ENCODE measurements at regions not wholly inside any gene's neighbourhood (a gene's known extent, or its start where the extent isn't known, plus 50 kb on each side); places are given as distances from the start of the nearest gene placed in this dataset.
A peak's percentile ranks its signal among the peaks of the same experiment; 100 is the strongest.

DNA sequence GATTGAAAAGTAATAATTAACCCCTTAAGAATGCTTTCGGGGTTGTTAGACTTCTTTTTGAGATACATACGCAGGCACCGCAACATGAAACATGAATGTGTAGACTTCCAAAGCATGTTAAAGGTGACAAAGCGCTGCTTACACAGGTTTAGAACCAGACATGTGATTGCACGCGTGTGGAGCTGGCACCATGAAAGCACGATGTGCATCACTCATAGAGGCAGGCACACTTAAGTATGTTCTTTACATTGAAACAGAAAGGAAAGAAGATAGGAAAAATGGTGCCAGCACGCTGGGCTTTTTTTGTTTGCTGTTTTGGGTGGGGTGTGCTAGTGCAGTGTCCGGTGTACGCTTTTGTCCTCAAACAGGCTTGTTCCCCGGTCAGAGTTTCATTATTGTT, 83.6 kb upstream of the PPARA start:
- peak; percentile 59 for DNase-seq (ENCODE audit: low read depth)

DNA sequence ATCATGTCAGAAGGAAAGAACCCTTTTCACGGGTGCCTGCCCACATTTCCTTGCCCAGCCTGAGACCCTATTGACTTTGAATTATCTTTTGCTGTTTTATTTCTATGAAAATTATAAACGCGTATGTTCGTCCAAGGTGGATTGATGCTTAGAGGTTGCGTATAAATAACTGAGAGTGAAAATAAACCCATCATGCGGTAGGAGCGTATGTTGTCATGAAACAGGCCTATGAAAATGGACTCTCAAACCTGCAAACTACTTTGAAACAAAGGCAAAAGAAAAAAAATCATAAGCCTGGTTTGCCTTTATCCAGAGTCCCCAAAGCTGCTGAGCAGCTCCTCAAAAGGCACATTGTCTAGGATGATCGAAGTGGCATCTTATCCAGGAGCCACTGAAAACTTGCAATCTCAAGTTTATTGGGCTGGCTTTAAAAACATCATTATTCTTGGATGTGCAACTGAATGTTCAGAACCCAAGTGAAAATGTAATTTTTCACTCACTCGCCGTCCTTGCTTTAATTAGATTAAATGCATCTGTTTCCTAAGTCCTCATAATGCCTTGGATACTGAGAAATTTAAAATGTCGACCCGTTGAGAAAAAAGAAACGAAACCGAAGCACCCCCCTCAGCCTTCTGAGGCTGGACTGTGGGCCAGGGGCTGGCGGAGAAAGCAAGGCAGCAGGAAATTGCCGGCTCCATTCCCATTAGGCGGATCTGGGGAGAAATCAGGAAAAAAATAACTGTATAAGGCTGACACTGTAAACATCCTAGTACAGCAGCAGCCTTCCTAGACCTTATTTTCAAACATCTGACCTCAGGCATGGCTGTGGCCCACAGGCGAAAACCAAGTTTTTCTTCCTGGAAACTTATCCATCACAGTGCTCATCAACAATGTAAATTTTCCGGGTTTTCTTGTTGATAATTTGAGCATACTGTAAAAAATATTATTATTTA, 82.9 kb upstream of the PPARA start:
- peak; percentile 36 for DNase-seq (ENCODE audit: low read depth)

DNA sequence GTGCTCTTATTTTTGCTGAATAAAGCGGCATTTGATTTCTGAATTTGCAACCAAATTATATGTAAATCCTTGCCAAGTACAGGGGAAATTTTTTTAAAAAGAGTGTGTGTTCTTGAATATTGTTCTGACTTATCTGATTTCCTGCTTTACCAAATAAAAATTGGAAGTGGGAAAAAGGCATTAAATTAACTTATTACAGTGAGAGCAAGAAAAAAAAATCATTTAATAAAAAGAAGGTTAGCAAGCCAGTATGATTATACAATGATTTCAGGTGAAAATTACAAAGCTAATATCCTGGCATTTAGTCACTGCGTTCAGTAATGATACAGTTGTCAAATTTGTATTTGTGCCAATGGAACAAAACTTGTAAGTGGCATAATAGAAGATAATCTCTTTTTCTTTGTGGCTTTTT, 82.1 kb upstream of the PPARA start:
- peak; percentile 29 for DNase-seq (ENCODE audit: low read depth)

DNA sequence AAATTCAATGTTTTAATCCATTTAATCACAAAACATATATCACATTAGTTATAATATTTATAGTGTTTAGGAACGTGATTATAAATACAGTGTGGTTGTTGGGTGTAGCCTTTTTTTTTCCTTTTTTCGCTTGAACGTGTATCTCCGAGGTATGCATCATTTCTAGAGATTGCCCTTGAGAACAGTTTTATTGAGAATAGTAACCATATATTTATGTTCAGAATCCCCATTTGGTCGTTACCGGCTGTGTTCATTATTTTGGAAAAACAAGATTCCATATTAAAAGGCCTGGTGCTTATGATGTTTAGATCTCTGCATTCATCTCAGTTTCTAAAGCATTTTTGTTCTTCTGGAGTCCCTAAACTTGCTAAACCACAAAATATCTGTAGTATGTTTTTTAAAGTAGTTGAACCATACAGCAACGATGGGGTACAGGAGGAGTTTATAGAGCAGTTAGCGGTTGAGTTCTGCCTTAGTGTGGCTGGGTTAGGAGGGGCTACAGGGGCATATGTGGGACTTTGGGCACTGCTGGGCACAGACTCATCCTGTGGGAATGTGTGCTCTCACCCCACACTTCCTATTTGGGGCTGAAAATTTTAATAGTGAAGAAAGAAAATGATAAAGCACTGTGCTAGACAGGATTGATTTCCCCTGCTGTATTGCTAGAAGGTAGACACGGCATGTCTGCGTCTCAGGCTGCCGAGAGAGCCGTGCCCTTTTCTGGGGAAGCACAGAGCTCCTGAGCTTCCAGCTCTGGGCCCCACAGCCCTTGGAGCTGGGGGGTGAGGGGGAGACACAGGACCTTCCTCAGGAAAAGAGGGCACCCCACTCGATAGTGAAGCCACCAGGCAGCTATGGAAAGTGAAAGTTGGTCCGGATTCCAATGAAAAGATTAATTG, 81.5 kb upstream of the PPARA start:
- peak; percentile 88 for DNase-seq (ENCODE audit: low read depth)

DNA sequence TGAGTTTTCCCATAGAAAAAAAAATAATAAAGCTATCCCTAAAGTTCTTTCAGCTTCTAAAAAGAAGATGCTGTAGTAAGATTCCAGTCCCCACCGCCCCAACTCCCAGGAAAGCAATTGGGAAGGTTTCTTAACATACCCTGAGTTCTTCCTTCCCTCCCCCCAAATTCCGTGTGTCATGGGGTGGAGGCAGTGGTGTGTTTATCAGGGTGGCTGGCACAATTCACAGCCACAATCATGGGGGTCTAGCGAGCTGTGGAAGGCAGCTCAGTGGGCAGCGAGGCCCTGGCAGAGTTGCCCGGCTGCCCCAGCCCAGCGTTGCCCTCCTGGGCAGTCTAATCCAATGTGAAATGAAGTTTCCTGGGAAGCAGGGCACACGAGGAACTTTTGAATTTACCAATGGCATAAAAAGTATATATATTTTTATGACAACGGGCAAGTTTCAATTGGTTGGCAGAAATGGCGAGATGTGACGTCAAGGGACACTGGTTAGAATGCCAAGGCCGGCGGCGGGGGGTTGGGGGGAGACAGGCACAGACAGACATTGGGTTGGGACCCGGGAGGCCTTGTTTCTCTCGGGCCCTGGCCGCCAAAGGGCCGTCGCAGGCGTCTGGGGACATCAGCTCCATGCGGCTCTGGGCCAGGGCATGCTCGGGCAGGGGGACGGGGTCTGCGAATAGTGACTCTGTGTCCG, 80.7 kb upstream of the PPARA start:
- DNase-seq (ENCODE audit: low read depth): peak; percentile 94

DNA sequence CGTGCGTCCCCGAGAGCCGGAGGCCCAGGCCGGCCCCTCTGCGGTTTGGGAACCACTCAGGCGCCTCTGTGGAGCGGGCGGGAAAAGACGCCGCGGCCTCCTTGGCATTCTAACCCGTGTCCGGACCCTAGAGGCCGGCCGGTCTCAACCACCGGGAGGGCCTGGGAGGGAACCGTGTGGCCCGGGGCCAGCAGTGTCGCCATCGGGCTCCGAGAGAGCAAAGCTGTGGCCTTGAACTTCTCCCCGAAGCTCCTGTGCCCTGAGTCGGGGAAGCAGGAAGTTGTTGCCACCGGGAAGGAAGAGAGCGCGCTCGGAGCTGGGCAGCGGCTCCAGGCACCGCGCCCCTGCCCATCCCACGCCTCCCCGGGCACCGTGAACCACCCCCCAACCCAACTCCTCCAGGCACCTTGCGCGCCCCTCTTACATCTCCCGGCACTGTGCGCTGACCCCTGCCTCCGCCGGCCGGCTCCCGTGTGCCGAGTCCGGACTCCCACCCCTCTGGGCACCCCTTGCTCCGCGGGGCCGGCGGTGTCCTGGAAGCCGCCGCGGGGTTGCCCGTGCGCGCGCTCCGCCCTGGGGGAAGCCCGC, 80.0 kb upstream of the PPARA start:
- DNase-seq (ENCODE audit: low read depth): peak; percentile 41

DNA sequence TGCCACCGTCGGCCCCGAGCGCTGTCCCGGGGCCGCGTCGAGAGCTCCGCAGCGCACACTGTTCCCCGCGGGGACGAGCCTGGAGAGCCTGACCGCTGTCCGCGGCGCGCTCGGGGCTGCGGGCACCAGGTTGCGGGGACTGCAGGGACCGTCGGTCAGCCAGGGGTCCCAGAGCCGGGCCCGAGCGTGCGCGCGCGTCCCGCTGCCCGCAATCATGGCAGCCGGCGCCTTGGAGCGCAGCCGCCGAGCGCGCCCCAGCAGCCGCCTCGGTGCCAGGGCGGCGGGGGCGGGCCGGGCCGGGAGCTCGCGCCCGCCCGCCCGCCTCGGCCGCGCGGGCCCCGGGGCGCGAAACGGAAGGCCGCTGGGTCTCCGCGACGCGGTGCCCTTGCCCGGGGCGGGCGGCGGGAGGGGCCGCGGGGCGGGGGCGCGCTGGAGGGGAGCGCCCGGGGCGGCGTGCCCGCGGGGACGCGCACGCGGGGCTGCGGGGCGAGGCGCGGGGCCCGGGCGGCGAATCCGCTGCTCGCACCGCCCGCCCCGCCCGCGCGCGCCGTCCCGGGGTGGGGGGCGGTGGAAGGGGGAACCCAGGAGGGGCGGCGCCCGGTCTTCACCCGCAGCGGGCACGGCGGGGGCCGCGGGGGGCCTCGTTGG, 79.4 kb upstream of the PPARA start:
- peak; percentile 22 for DNase-seq (ENCODE audit: low read depth)

DNA sequence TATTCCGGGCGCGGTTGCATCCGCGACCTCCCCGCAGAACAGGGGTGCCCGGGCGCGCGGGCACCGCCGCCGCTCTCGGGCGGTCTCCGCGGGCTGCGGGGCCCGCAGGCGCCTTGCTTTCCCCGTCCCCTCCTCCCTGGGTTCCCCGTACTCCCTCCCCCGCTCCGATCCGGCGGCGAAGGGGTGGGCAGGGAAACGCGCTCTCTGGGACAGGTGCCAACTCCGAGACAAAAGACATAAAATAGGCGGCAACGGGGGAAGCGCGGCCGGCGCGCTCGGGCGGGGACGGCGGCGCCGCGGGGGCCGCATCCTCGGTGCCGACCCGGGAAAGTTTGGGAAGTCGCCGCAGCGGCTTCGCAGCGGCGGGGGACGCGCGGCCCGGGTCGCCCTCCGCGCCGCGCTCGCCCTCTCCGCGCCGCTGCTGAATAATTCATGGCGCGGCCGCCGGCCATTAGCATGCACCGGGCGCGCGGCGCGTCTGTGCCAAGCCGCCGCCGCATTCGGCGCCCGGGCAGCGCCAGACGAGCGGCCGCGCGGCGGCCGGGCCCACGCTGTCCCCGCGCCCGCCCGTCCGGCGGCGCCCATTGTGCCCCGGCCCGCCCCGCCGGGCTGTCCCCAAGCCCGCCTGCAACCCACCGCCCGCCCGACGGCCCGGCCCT, 78.7 kb upstream of the PPARA start:
- peak; percentile 73 for DNase-seq (ENCODE audit: low read depth)

DNA sequence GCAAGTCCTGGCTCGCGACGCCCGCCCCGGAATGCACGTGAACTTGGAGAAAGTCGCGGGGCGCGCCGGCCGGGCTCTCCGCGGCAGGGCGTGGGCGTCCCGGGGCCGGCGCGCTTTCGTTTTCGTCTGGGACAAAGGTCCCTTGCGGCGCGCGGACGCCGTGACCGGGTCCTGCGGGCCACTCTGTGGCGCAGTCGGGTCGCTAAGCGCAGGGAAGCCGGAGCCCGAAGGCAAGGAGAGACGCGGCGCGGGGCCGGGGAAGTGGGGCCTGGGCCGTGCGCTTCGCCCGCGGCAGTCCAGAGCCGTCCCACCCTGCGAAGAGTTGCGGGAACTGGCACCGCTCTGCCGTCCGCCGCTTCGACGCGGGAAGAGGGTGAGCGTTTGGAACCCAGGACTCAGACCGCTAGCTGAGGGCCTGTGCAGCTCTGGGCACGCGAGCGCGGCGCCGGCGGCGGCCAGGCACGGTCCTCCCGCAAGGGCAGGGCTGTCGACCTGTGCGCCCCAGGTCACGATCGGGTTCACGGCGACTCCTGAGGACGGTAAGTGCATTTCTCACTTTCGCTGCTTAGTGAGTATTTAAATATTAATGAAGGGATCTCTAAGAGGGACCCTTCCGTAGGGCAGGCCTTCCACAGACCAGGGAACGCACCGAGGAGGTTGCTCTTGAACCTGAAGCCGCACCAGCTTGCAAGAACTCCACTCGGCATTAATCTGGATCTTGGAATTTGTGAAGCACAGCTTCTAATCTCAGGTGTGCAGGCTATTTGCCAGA, 78.0 kb upstream of the PPARA start:
- DNase-seq (ENCODE audit: low read depth): peak; percentile 38

DNA sequence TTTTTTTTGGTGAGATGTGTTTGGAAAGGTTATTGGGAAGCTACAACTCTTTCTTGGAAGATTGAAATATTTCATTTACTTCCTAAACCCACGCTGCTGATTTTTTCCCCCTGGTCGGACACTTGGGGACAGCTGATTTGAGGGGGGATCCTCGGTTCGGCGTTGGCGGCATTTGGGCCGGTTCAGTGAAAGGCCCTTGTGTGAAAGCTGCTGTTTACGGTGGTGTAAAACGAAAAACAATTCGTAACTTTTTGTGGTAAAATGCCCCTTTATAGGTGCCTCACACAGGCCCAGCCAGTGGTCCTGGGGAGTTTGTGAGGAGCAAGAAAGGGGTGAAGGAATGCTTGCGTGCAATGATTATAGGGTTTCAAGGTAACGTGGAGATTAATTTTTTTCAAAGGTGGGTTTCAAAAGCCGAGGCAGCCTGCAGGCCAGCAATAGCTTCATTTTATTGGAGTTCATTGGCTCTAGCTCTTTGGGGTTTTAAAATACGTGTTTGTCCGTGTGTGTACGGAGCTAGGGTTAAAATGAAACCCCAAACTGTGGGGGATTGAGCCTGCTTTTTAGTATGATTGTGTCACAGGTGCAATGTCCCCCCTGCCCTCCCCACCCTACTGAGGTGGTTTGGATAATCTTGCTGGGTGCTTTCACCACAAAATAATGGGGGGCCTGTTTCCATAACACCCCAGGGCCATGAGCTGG, 77.2 kb upstream of the PPARA start:
- DNase-seq (ENCODE audit: low read depth): peak; percentile 14

DNA sequence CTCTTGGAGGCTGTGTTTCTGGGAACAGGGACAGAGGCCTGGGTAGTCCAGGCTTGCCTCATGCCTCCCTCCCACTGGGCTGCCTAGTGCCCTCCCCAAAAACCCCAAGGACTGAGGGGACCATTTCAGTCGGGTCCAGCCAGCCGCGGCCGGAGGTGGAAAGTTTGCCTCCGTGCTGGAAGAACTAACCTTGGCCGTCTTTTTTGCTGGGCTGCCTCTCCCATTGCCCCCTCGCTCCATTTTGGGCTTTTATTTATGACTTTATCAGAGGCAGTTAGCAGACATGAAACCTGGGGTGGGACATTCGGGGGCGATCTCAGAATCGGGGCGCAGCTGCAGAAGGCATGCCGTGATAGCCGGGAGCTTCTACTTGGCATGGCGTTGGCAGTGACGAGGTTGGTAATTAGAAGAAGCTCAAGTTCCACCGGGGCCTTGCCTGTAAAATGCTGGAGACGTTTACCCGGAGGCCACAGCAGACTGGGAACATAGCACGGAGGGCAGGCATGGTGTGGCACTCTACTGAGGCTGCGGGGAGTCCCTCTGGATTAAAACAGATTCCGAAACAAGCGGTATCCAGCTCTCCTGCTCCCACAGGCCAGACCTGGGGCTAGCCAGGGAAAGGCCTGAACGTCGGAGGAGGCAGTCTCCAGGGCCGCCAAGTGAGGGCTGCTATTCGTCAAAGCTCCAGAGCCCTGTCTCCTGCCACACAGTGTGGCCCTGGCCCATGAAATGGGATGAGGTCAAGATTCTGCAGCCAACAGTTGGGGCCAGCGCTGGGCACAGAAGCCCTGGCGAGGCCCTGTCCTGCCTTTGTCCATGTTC, 76.4 kb upstream of the PPARA start:
- peak; percentile 22 for DNase-seq (ENCODE audit: low read depth)

DNA sequence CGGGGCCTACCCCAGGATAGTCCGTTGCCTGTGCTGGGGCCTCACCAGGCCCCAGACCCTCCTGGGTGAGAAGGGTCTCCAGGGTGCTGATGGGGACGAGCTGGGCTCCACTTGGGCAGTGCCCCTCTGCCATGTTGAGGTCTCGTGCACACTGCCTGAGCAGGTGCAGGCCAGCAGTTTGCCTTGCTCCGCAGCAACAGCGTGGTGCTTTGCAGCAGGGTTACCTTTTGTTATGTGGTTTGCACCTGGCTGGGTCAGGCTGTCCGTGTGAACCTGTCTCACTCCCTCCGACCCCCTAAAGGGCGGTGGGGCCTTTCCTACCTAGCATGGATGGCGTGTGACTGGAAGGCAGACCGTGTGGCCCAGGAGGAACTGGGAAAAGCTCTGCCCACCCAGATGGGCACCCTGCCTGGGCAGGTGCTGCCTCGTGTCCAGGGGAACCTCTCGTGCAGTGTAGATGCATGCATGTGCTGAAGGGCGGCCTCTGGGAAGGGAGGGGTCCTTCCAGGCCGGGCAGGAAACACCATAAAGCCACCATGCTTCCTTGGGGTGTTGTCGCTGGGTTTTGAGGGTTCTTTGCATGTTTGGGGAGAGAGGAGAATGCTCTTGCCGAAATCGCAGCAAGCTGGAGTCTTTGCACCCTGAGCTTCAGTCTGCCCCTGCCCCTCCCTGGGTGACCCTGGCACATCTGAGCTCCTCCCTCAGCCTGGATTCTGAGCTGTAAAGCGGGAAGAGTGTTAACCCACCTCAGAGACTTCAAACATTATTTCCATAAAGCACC, 75.4 kb upstream of the PPARA start:
- DNase-seq (ENCODE audit: low read depth): peak; percentile 33

DNA sequence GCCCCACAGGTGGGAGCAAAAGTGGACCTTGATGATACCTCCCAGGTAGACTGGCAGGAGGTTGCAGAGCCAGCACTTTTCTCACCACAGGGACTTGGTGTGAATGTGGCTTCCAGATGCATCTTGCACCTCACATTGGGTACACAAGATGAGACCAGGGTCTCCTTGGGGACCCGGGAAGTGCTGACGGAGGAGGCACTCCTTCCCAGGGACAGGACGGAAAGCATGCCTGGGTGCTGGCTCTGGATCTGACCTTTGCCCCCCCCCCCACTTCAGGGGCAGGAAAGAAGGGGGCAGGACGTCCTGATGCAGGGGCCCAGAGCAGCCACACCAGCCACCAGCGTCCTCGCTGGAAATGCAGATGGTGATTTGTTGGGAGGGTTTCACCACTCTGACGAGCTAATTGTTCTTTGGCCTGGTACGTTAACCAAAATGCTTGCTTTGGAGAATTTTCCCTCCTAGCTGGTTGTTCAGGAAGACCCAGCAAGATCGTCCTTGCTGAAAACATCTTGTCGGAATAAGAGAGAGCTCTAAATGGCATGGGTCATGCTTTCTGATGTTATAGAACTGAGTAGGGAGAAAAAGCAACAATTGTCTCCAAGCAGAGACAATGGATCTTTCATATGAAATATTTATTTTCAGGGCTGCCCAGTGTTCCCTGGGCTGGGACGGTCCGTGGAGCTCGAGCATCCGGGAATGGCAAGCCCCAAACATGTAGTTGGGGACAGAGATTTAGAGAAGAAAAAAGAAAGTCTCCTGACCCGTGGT, 74.4 kb upstream of the PPARA start:
- peak; percentile 30 for DNase-seq (ENCODE audit: low read depth)

DNA sequence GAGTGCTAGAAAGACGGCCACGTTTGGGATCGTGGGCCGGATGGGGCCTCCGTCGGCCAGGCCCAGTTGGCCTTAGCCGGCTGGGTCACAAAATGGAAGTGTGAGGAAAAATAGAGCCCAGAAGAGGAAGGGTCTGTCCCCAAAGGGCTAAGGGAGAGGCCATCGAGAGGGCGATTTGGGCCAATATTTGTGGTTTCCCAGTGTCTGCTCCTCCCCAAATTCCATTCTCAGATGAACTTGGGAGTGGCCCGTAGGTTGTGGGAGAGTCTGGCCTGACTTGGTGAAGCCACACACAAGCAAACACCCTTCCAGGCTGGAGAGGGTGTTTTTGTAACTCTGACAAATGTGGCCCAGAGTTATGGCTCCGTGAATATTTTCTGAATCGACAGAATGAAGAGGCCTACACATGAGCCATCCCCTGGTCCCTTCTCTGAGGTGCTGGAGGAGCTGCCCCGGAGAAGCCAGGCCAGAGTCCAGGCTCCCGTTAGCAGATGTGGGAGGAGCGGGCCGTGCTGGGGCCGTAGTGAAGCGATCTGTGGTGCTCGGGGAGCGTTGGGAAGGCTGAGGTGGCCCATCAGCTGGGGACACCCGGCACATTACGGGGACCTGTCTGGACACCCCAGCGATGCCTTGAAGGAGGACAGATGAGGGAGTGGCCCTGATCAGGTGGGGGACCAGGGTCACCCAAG, 73.5 kb upstream of the PPARA start:
- peak; percentile 77 for DNase-seq (ENCODE audit: low read depth)

DNA sequence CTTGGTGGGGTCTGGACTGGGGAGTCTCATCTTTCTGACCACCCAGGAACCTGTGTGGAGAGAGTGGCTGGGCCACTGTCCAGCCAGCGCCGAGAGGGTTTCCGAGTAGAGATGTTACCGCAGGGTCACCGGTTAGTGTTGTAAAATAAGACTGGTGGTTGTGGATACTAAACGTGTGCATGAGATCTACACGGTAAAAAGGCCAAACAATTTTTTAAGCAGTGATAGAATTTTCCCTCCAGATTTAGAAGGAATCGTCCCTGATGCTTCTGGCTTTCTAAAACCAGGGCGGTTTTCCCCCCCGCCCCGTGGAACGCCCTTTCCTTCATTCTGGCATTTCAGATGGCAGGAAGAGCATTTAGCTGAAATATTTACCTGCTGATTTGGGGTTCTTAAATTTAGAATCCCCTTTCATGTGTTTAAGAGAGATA, 72.6 kb upstream of the PPARA start:
- DNase-seq (ENCODE audit: low read depth): peak; percentile 34

All from HS-27A (cell line).